Duodenal mucosa (tissue), 2 donors: ENCODE measurements at regions not wholly inside any gene's neighbourhood (a gene's known extent, or its start where the extent isn't known, plus 50 kb on each side); places are given as distances from the start of the nearest gene placed in this dataset.

Experiments used
- H3K27ac ChIP-seq: one replicate; pipeline ENCODE4 v1.7.0; 2013; ENCODE audit warnings: low read depth, low read length
- H3K27me3 ChIP-seq, 2 donors: one replicate each; pipeline ENCODE4 v1.7.0; 2013; ENCODE audit warnings: low read length in 2 of 2, control low read depth in 1 of 2; ENCODE audit not compliant: insufficient read depth in 2 of 2, control insufficient read depth in 1 of 2
- H3K36me3 ChIP-seq, 2 donors: one replicate each; pipeline ENCODE4 v1.7.0; 2013; ENCODE audit warnings: low read length in 2 of 2, control low read depth in 1 of 2; ENCODE audit not compliant: insufficient read depth in 2 of 2, control insufficient read depth in 1 of 2
- H3K4me1 ChIP-seq, 2 donors: one replicate each; pipeline ENCODE4 v1.7.0; 2013; ENCODE audit warnings: low read length in 2 of 2, control low read depth in 1 of 2; ENCODE audit not compliant: insufficient read depth in 2 of 2, control insufficient read depth in 1 of 2
- H3K4me3 ChIP-seq, 2 donors: one replicate each; pipeline ENCODE4 v1.7.0; 2013; ENCODE audit warnings: low read length in 2 of 2, low read depth in 1 of 2
- H3K9ac ChIP-seq, 2 donors: one replicate each; pipeline ENCODE4 v1.7.0; 2013; ENCODE audit warnings: low read length in 2 of 2, low read depth in 1 of 2
- H3K9me3 ChIP-seq, 2 donors: one replicate each; pipeline ENCODE4 v1.7.0; 2013; ENCODE audit warnings: low read length in 2 of 2, control low read depth in 1 of 2; ENCODE audit not compliant: control insufficient read depth in 1 of 2

GRCh38 chr4:125994024-125994423 lies 679.3 kb downstream of the FAT4 start:
- no peaks in the 10 kb centered on the region for H3K27me3 ChIP-seq
- H3K27ac ChIP-seq, result no peak overlapping the region
- H3K4me3 ChIP-seq, result no peak overlapping the region
- peaks cover 0 to 2% of the 10 kb centered on the region in 2 donors for H3K9me3 ChIP-seq
- H3K36me3 ChIP-seq, result no peaks in the 10 kb centered on the region
- no peak overlapping the region for H3K9ac ChIP-seq
- H3K4me1 ChIP-seq, result no peaks in the 10 kb centered on the region

- no peaks in the 10 kb centered on the region for H3K27me3 ChIP-seq
- H3K4me1 ChIP-seq, result no peaks in the 10 kb centered on the region
- peaks cover 0 to 2% of the 10 kb centered on the region in 2 donors for H3K9me3 ChIP-seq
- no peak overlapping the region for H3K27ac ChIP-seq
- H3K9ac ChIP-seq, result no peak overlapping the region
- no peaks in the 10 kb centered on the region for H3K36me3 ChIP-seq
- no peak overlapping the region for H3K4me3 ChIP-seq
Observed at GRCh38 chr4:125994430-125994829, 679.7 kb downstream of the FAT4 start.

- Histone ChIP-seq H3K27ac (no peak overlapping the region), H3K27me3 (no peaks in the 10 kb centered on the region), H3K4me3 (no peak overlapping the region), H3K9me3 (no peaks in the 10 kb centered on the region), H3K36me3 (no peaks in the 10 kb centered on the region), H3K4me1 (no peaks in the 10 kb centered on the region), H3K9ac (no peak overlapping the region)
Observed at GRCh38 chr4:126004941-126005340, 690.2 kb downstream of the FAT4 start.

DNA sequence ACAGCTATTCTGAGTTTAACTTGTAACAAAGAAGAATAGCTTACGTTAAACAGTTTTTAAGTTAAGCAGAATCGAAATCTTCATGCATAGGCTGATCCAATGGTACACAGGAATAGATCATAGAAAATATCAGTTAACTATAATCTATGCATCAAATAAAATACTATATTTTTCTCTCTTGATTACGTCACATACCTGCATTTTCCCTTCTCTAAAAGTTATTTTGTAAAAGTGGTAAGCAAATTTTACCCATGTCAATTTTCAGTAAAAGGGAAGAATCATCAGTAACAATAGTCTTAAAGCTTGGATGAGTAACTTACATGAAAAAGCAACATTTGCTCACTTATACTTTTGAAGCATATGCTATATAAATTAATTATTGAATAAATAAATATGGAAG lies 692.4 kb downstream of the FAT4 start:
- Histone ChIP-seq H3K9me3 (peaks cover 0 to 3% of the 10 kb centered on the region in 2 donors), H3K4me1 (no peaks in the 10 kb centered on the region), H3K36me3 (no peaks in the 10 kb centered on the region), H3K9ac (no peak overlapping the region), H3K27me3 (no peaks in the 10 kb centered on the region), H3K4me3 (no peak overlapping the region), H3K27ac (no peak overlapping the region)

- Histone ChIP-seq H3K27me3 (no peaks in the 10 kb centered on the region), H3K36me3 (no peaks in the 10 kb centered on the region), H3K4me3 (no peak overlapping the region), H3K9ac (no peak overlapping the region), H3K4me1 (no peaks in the 10 kb centered on the region), H3K27ac (no peak overlapping the region), H3K9me3 (peaks cover 0 to 3% of the 10 kb centered on the region in 2 donors)
Observed at GRCh38 chr4:126012691-126013290, 698.0 kb downstream of the FAT4 start.

DNA sequence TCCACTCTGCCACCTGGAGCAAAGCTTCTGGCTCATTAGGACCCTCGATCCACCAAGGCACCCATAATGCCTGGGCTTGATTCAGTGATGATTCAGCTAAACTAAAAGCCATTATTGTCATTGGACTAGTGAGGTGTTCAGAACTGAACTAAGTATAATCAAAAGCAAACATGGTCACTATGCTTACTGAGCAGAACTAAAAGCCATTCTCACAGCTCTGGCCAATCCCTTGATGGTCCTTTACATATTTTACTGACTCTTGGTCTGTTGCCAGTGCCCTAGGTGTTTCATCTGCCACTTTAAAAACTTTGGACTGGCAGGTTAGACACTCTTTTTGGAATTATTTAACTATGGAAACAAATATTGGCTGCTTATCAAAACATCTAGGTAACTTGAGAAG lies 703.5 kb downstream of the FAT4 start:
- Histone ChIP-seq H3K4me3 (no peak overlapping the region), H3K27me3 (no peaks in the 10 kb centered on the region), H3K9me3 (no peaks in the 10 kb centered on the region), H3K9ac (no peak overlapping the region), H3K36me3 (no peaks in the 10 kb centered on the region), H3K4me1 (no peaks in the 10 kb centered on the region), H3K27ac (no peak overlapping the region)

DNA sequence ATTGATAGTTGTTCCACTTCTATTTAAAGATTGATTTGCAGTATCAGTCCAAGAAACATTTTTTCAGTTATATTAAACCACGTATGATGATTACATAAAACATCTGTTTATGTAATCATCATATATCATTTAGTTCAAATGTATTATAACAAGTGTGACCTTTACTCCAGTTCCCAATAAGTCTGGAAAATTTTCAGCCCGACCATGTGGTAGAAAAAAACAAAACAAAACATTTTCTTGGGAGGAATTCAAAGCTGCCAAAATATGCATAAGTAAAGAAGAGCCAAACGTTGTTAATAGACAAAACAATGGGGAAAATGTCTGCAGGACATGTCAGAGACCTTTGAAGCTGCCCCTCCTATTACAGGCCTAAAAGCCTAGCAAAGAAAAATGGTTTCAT lies 709.1 kb downstream of the FAT4 start:
- Histone ChIP-seq H3K36me3 (no peaks in the 10 kb centered on the region), H3K4me1 (no peaks in the 10 kb centered on the region), H3K9me3 (no peaks in the 10 kb centered on the region), H3K9ac (no peak overlapping the region), H3K27me3 (no peaks in the 10 kb centered on the region), H3K27ac (no peak overlapping the region), H3K4me3 (no peak overlapping the region)

- Histone ChIP-seq H3K4me1 (no peaks in the 10 kb centered on the region), H3K9ac (no peak overlapping the region), H3K4me3 (no peak overlapping the region), H3K9me3 (no peaks in the 10 kb centered on the region), H3K36me3 (no peaks in the 10 kb centered on the region), H3K27me3 (no peaks in the 10 kb centered on the region), H3K27ac (no peak overlapping the region)
Observed at GRCh38 chr4:126027601-126028000, 712.8 kb downstream of the FAT4 start.

GRCh38 chr4:126028876-126029275 lies 714.1 kb downstream of the FAT4 start:
- H3K4me3 ChIP-seq, result no peak overlapping the region
- H3K27ac ChIP-seq, result no peak overlapping the region
- H3K9me3 ChIP-seq, result no peaks in the 10 kb centered on the region
- no peaks in the 10 kb centered on the region for H3K27me3 ChIP-seq
- no peaks in the 10 kb centered on the region for H3K4me1 ChIP-seq
- no peaks in the 10 kb centered on the region for H3K36me3 ChIP-seq
- no peak overlapping the region for H3K9ac ChIP-seq

- H3K27me3 ChIP-seq, result no peaks in the 10 kb centered on the region
- no peak overlapping the region for H3K9ac ChIP-seq
- H3K36me3 ChIP-seq, result no peaks in the 10 kb centered on the region
- no peaks in the 10 kb centered on the region for H3K9me3 ChIP-seq
- H3K27ac ChIP-seq, result no peak overlapping the region
- H3K4me1 ChIP-seq, result no peaks in the 10 kb centered on the region
- no peak overlapping the region for H3K4me3 ChIP-seq
Observed at GRCh38 chr4:126037231-126037630, 722.5 kb downstream of the FAT4 start.
